PC-3 (cell line): ENCODE measurements at regions not wholly inside any gene's neighbourhood (a gene's known extent, or its start where the extent isn't known, plus 50 kb on each side); places are given as distances from the start of the nearest gene placed in this dataset.

Source experiments
- EZH2phosphoT487 ChIP-seq: fragments of 300-600 bp; sonication (generic); IDR thresholded peaks from 2 replicates; pipeline ENCODE4 v1.6.1; 2018; ENCODE audit warnings: mild to moderate bottlenecking, antibody characterized with exemption, low read length, borderline replicate concordance
- TF ChIP-seq, protein P1 (sequence below): fragments of 300-600 bp; sonication (generic); conservative IDR thresholded peaks from 2 replicates; pipeline ENCODE4 v1.5.1; 2017; ENCODE audit warnings: antibody characterized with exemption, low read depth, mild to moderate bottlenecking, low read length

- TF ChIP-seq, protein P1, sequence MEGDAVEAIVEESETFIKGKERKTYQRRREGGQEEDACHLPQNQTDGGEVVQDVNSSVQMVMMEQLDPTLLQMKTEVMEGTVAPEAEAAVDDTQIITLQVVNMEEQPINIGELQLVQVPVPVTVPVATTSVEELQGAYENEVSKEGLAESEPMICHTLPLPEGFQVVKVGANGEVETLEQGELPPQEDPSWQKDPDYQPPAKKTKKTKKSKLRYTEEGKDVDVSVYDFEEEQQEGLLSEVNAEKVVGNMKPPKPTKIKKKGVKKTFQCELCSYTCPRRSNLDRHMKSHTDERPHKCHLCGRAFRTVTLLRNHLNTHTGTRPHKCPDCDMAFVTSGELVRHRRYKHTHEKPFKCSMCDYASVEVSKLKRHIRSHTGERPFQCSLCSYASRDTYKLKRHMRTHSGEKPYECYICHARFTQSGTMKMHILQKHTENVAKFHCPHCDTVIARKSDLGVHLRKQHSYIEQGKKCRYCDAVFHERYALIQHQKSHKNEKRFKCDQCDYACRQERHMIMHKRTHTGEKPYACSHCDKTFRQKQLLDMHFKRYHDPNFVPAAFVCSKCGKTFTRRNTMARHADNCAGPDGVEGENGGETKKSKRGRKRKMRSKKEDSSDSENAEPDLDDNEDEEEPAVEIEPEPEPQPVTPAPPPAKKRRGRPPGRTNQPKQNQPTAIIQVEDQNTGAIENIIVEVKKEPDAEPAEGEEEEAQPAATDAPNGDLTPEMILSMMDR, result no peak
- no peak for TF ChIP-seq EZH2phosphoT487
Observed at GRCh38 chr10:44572146-44572545, 187.2 kb upstream of the CXCL12 start.
